GM12875 (cell line): ENCODE measurements at regions not wholly inside any gene's neighbourhood (a gene's known extent, or its start where the extent isn't known, plus 50 kb on each side); places are given as distances from the start of the nearest gene placed in this dataset.
"Not testable (repeated sequence)": the region's sequence is repeated elsewhere in the genome, so short reads cannot be mapped to it uniquely, and the experiment has no call there.

Experiments used
- H3K4me3 ChIP-seq: one replicate; pipeline ENCODE4 v1.5.1; 2011; ENCODE audit warnings: low read depth, low read length, control low read depth
- CTCF ChIP-seq: IDR thresholded peaks from 2 replicates; pipeline ENCODE4 v1.5.1; 2011; ENCODE audit warnings: low read depth, mild to moderate bottlenecking, control low read depth, inconsistent platforms, low read length, moderate library complexity, borderline replicate concordance; ENCODE audit not compliant: insufficient read depth

- TF ChIP-seq CTCF, result no peak
- no peak overlapping the region for H3K4me3 ChIP-seq
These were observed 650.1 kb upstream of the COX7C start for GRCh38 chr5:85967681-85968080.

GRCh38 chr5:85972539-85972938 is 645.2 kb upstream of the COX7C start:
- TF ChIP-seq CTCF, result no peak
- H3K4me3 ChIP-seq, result no peak overlapping the region

- no peak for TF ChIP-seq CTCF
- no peak overlapping the region for H3K4me3 ChIP-seq
These were observed 632.6 kb upstream of the COX7C start for GRCh38 chr5:85985167-85985566.

GRCh38 chr5:85990998-85991397 is 626.7 kb upstream of the COX7C start:
- TF ChIP-seq CTCF, result no peak
- H3K4me3 ChIP-seq, result no peak overlapping the region

GRCh38 chr5:85994653-85995052 is 623.1 kb upstream of the COX7C start:
- H3K4me3 ChIP-seq, result not testable (repeated sequence)

GRCh38 chr5:85998656-85999055 is 619.1 kb upstream of the COX7C start:
- H3K4me3 ChIP-seq, result no peak overlapping the region
- TF ChIP-seq CTCF, result no peak

- no peak overlapping the region for H3K4me3 ChIP-seq
- TF ChIP-seq CTCF, result no peak
These were observed 609.4 kb upstream of the COX7C start for GRCh38 chr5:86008293-86008692.

GRCh38 chr5:86008704-86009103 is 609.0 kb upstream of the COX7C start:
- no peak overlapping the region for H3K4me3 ChIP-seq
- TF ChIP-seq CTCF, result no peak
